Vagina (tissue), 2 donors: ENCODE measurements at regions not wholly inside any gene's neighbourhood (a gene's known extent, or its start where the extent isn't known, plus 50 kb on each side); places are given as distances from the start of the nearest gene placed in this dataset.

Experiments used
- CTCF ChIP-seq, 3 experiments: fragments of 450-650 bp in 2 of 3; fragments of 200-600 bp in 1 of 3; sonication (generic) in 1 of 3; IDR thresholded peaks; one replicate each; pipeline ENCODE4 v1.5.1; 2017 to 2019; ENCODE audit warnings: antibody characterized with exemption in 3 of 3, mild to moderate bottlenecking in 2 of 3, moderate library complexity in 2 of 3
- POLR2A ChIP-seq, 2 donors: fragments of 450-650 bp; IDR thresholded peaks; one replicate each; pipeline ENCODE4 v1.6.1; 2017; ENCODE audit warnings: antibody characterized with exemption in 2 of 2, mild to moderate bottlenecking in 2 of 2, moderate library complexity in 2 of 2
- POLR2AphosphoS5 ChIP-seq, 2 donors: sonication (generic); formaldehyde crosslinking; IDR thresholded peaks; one replicate each; pipeline ENCODE4 v1.9.0; 2017; ENCODE audit warnings: antibody characterized with exemption in 2 of 2, mild to moderate bottlenecking in 2 of 2, low read depth in 1 of 2; ENCODE audit not compliant: insufficient read depth in 1 of 2

GRCh38 chr13:84352946-84353345, 470.7 kb upstream of the SLITRK1 start:
- no peak for TF ChIP-seq POLR2AphosphoS5 (IDR thresholded peaks at IDR 0.05; ENCODE audit: insufficient read depth in 1 of 2, low read depth in 1 of 2)
- no peak for TF ChIP-seq CTCF (IDR thresholded peaks at IDR 0.05)
- no peak for TF ChIP-seq POLR2A (IDR thresholded peaks at IDR 0.05)
